ENCODE measurements at regions not wholly inside any gene's neighbourhood (a gene's known extent, or its start where the extent isn't known, plus 50 kb on each side); places are given as distances from the start of the nearest gene placed in this dataset.

GRCh38 chr12:125217308-125217707, 152.1 kb downstream of the AACS start:
- Mint-ChIP-seq H3K4me3 (no peak overlapping the region), H3K9me3 (no peaks in the 10 kb centered on the region), H3K36me3 (ENCODE audit: low read depth) (no peaks in the 10 kb centered on the region), H3K27ac (no peak overlapping the region), H3K4me1 (ENCODE audit: low read depth) (no peaks in the 10 kb centered on the region), H3K27me3 (ENCODE audit: insufficient read depth) (peaks cover 12% of the 10 kb centered on the region)
- DNase-seq: no peak
- no peak for TF ChIP-seq CTCF (IDR thresholded peaks at IDR 0.05)

GRCh38 chr12:125218952-125219351, 153.7 kb downstream of the AACS start:
- Mint-ChIP-seq H3K4me3 (no peak overlapping the region), H3K9me3 (no peaks in the 10 kb centered on the region), H3K27me3 (ENCODE audit: insufficient read depth) (peaks cover 14% of the 10 kb centered on the region), H3K4me1 (ENCODE audit: low read depth) (no peaks in the 10 kb centered on the region), H3K36me3 (ENCODE audit: low read depth) (no peaks in the 10 kb centered on the region), H3K27ac (no peak overlapping the region)
- DNase-seq: no peak
- no peak for TF ChIP-seq CTCF (IDR thresholded peaks at IDR 0.05)

- Mint-ChIP-seq H3K9me3 (no peaks in the 10 kb centered on the region), H3K36me3 (ENCODE audit: low read depth) (no peaks in the 10 kb centered on the region), H3K4me3 (no peak overlapping the region), H3K27ac (no peak overlapping the region), H3K4me1 (ENCODE audit: low read depth) (no peaks in the 10 kb centered on the region), H3K27me3 (ENCODE audit: insufficient read depth) (peaks cover 5% of the 10 kb centered on the region)
- no peak for TF ChIP-seq CTCF (IDR thresholded peaks at IDR 0.05)
- no peak for DNase-seq
Measured at GRCh38 chr12:125220404-125221273, 155.4 kb downstream of the AACS start.

GRCh38 chr12:125221602-125222001, 156.4 kb downstream of the AACS start:
- peaks cover 4% of the 10 kb centered on the region for H3K27me3 Mint-ChIP-seq (ENCODE audit: insufficient read depth)
- DNase-seq: no peak
- no peaks in the 10 kb centered on the region for H3K36me3 Mint-ChIP-seq (ENCODE audit: low read depth)
- no peak for TF ChIP-seq CTCF (IDR thresholded peaks at IDR 0.05)
- H3K27ac Mint-ChIP-seq: no peak overlapping the region
- no peaks in the 10 kb centered on the region for H3K4me1 Mint-ChIP-seq (ENCODE audit: low read depth)
- H3K4me3 Mint-ChIP-seq: no peak overlapping the region
- no peaks in the 10 kb centered on the region for H3K9me3 Mint-ChIP-seq

GRCh38 chr12:125222876-125223275, 157.6 kb downstream of the AACS start:
- H3K27ac Mint-ChIP-seq: no peak overlapping the region
- no peaks in the 10 kb centered on the region for H3K36me3 Mint-ChIP-seq (ENCODE audit: low read depth)
- H3K9me3 Mint-ChIP-seq: no peaks in the 10 kb centered on the region; the same call in 1 of the 2 replicates
- DNase-seq: no peak
- no peak for TF ChIP-seq CTCF (IDR thresholded peaks at IDR 0.05)
- peaks cover 4% of the 10 kb centered on the region for H3K27me3 Mint-ChIP-seq (ENCODE audit: insufficient read depth)
- no peaks in the 10 kb centered on the region for H3K4me1 Mint-ChIP-seq (ENCODE audit: low read depth)
- no peak overlapping the region for H3K4me3 Mint-ChIP-seq
